OCI-LY1 (cell line): ENCODE measurements at regions not wholly inside any gene's neighbourhood (a gene's known extent, or its start where the extent isn't known, plus 50 kb on each side); places are given as distances from the start of the nearest gene placed in this dataset.

Experiments used
- CTCF ChIP-seq: fragments of 200-600 bp; sonication (generic), shearing (Covaris generic); IDR thresholded peaks from 2 replicates; pipeline ENCODE4 v1.5.1; 2017; ENCODE audit warnings: mild to moderate bottlenecking, antibody characterized with exemption, low read length, moderate library complexity, mixed read lengths
- EZH2 ChIP-seq: fragments of 200-600 bp; sonication (generic), shearing (Covaris generic); IDR thresholded peaks from 2 replicates; pipeline ENCODE4 v1.8.0; 2017; ENCODE audit warnings: borderline replicate concordance, mixed run types, mild to moderate bottlenecking, antibody characterized with exemption, low read length, moderate library complexity, mixed read lengths

DNA sequence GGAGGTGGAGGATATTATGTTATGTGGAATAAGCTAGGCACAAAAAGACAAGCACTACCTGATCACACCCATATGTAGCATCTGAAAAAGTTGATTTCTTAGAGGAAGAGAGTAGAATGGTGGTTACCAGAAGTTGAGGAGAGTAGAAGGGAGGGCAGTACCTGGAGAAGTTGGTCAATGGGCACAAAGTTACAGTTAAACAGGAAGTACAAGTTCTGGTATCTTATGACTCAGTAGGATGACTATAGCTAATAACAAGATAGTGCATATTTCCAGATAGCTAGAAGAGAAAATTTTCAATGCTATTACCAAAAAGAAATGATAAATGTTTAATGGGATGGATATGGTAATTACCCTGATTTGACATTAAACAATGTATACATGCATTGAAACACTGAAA, 686.7 kb downstream of the ISL1 start:
- TF ChIP-seq CTCF (no peak), EZH2 (no peak)
